HEK293 (cell line): ENCODE measurements at regions not wholly inside any gene's neighbourhood (a gene's known extent, or its start where the extent isn't known, plus 50 kb on each side); places are given as distances from the start of the nearest gene placed in this dataset.

Experiments
- BCL11B ChIP-seq: fragments of 450-650 bp; formaldehyde crosslinking; IDR thresholded peaks from 2 replicates; pipeline ENCODE4 v1.5.1; 2016; ENCODE audit warnings: low read depth, missing biosample characterization, missing genetic modification characterization
- CTCF ChIP-seq: fragments of 450-650 bp; formaldehyde crosslinking; IDR thresholded peaks from 2 replicates; pipeline ENCODE4 v1.5.1; 2016; ENCODE audit warnings: missing biosample characterization, missing genetic modification characterization
- KLF17 ChIP-seq: fragments of 450-650 bp; formaldehyde crosslinking; IDR thresholded peaks from 2 replicates; pipeline ENCODE4 v1.5.1; 2016; ENCODE audit warnings: missing biosample characterization, missing genetic modification characterization
- MEIS1 ChIP-seq: sonication (generic); formaldehyde crosslinking; IDR thresholded peaks from 2 replicates; pipeline ENCODE4 v1.8.1; 2022; ENCODE audit warnings: missing genetic modification reagents, mild to moderate bottlenecking, borderline replicate concordance
- ZNF132 ChIP-seq: fragments of 450-650 bp; formaldehyde crosslinking; IDR thresholded peaks from 2 replicates; pipeline ENCODE4 v1.5.1; 2017; ENCODE audit warnings: missing biosample characterization, missing genetic modification characterization, borderline replicate concordance
- ZNF266 ChIP-seq: fragments of 450-650 bp; formaldehyde crosslinking; IDR thresholded peaks from 2 replicates; pipeline ENCODE4 v1.5.1; 2016; ENCODE audit warnings: missing biosample characterization, missing genetic modification characterization, low read depth
- ZNF292 ChIP-seq: fragments of 450-650 bp; formaldehyde crosslinking; IDR thresholded peaks from 2 replicates; pipeline ENCODE4 v1.5.1; 2016; ENCODE audit warnings: low read depth, missing biosample characterization, missing genetic modification characterization, borderline replicate concordance
- ZNF302 ChIP-seq: fragments of 450-650 bp; formaldehyde crosslinking; IDR thresholded peaks from 2 replicates; pipeline ENCODE4 v1.5.1; 2016; ENCODE audit warnings: missing biosample characterization, missing genetic modification characterization, low read depth
- ZNF513 ChIP-seq: fragments of 450-650 bp; IDR thresholded peaks from 2 replicates; pipeline ENCODE4 v1.5.1; 2018; ENCODE audit warnings: missing biosample characterization, missing genetic modification characterization
- ZNF768 ChIP-seq: fragments of 450-650 bp; formaldehyde crosslinking; IDR thresholded peaks from 2 replicates; pipeline ENCODE4 v1.5.1; 2018; ENCODE audit warnings: missing biosample characterization, mild to moderate bottlenecking, missing genetic modification characterization

GRCh38 chr4:160819791-160820190 lies 1344.0 kb downstream of the FSTL5 start:
- TF ChIP-seq ZNF302 (tag by site-specific recombination) (no peak), CTCF (tag by site-specific recombination) (no peak), ZNF768 (no peak), MEIS1 (CRISPR knock-in tag) (no peak), BCL11B (no peak), KLF17 (tag by site-specific recombination) (no peak), ZNF266 (tag by site-specific recombination) (no peak), ZNF292 (tag by site-specific recombination) (no peak), ZNF513 (no peak), ZNF132 (tag by site-specific recombination) (no peak)
